Keratinocyte (primary cell): ENCODE measurements at regions not wholly inside any gene's neighbourhood (a gene's known extent, or its start where the extent isn't known, plus 50 kb on each side); places are given as distances from the start of the nearest gene placed in this dataset.

ENCODE experiments used
- DNase-seq: peaks from one replicate; pipeline ENCODE4 v3.0.0-alpha.2; 2011; ENCODE audit warnings: low read depth, missing footprints, low spot score
- FAIRE-seq: peaks from 2 replicates; lab custom pipeline; 2011; peaks lifted over from hg19 to GRCh38; lab: Jason Lieb, UNC
- H2AFZ ChIP-seq: 2 replicates; pipeline ENCODE4 v1.6.0; 2012; ENCODE audit warnings: low read length, control low read depth, inconsistent platforms; ENCODE audit not compliant: control insufficient read depth
- H3K27ac ChIP-seq: 2 replicates; pipeline ENCODE4 v1.5.1; 2011; ENCODE audit warnings: low read length; ENCODE audit not compliant: control insufficient read depth, insufficient read depth
- H3K27me3 ChIP-seq: 3 replicates; pipeline ENCODE4 v1.6.0; 2011; ENCODE audit warnings: low read length; ENCODE audit not compliant: control insufficient read depth, insufficient read depth; ENCODE audit errors: extremely low read depth
- H3K36me3 ChIP-seq, 2 experiments: 2 replicates in 1 of 2; 3 replicates in 1 of 2; pipeline ENCODE4 v1.5.1; 2011; ENCODE audit warnings: low read length in 2 of 2, mild to moderate bottlenecking in 1 of 2; ENCODE audit not compliant: control insufficient read depth in 2 of 2, insufficient read depth in 2 of 2; ENCODE audit errors: extremely low read depth in 1 of 2
- H3K4me1 ChIP-seq: 3 replicates; pipeline ENCODE4 v1.5.1; 2011; ENCODE audit warnings: low read length; ENCODE audit not compliant: control insufficient read depth, insufficient read depth; ENCODE audit errors: extremely low read depth
- H3K4me2 ChIP-seq: 3 replicates; pipeline ENCODE4 v1.6.0; 2011; ENCODE audit warnings: low read depth, low read length; ENCODE audit not compliant: control insufficient read depth, insufficient read depth; ENCODE audit errors: extremely low read depth
- H3K4me3 ChIP-seq, 3 experiments: fragments of 200-600 bp in 1 of 3; sonication (generic) in 1 of 3; 2 replicates in 2 of 3; 3 replicates in 1 of 3; pipeline ENCODE4 v1.5.1; 2011 to 2016; ENCODE audit warnings: low read length in 3 of 3, mild to moderate bottlenecking in 3 of 3, control low read depth in 2 of 3, inconsistent platforms in 1 of 3, low read depth in 1 of 3, mixed read lengths in 1 of 3, mixed run types in 1 of 3, moderate library complexity in 1 of 3; ENCODE audit not compliant: control insufficient read depth in 2 of 3, insufficient read depth in 2 of 3; ENCODE audit errors: extremely low read depth in 1 of 3
- H3K79me2 ChIP-seq: 2 replicates; pipeline ENCODE4 v1.6.0; 2012; ENCODE audit warnings: low read length; ENCODE audit not compliant: control insufficient read depth, insufficient read depth
- H3K9ac ChIP-seq: 3 replicates; pipeline ENCODE4 v1.6.0; 2011; ENCODE audit warnings: low read length; ENCODE audit not compliant: control insufficient read depth, insufficient read depth; ENCODE audit errors: extremely low read depth
- H3K9me1 ChIP-seq: 3 replicates; pipeline ENCODE4 v1.6.0; 2011; ENCODE audit warnings: low read length; ENCODE audit not compliant: control insufficient read depth, insufficient read depth; ENCODE audit errors: extremely low read depth
- H3K9me3 ChIP-seq: 2 replicates; pipeline ENCODE4 v1.5.1; 2012; ENCODE audit warnings: low read depth, low read length; ENCODE audit not compliant: control insufficient read depth
- H4K20me1 ChIP-seq: 3 replicates; pipeline ENCODE4 v1.6.0; 2011; ENCODE audit warnings: low read length; ENCODE audit not compliant: control insufficient read depth, insufficient read depth; ENCODE audit errors: extremely low read depth
- CTCF ChIP-seq, 3 experiments: IDR thresholded peaks in 1 of 3; conservative IDR thresholded peaks in 1 of 3; optimal IDR thresholded peaks in 1 of 3; 2 replicates in 2 of 3; 3 replicates in 1 of 3; pipeline versions ENCODE3 to v1.5.1; 2011; ENCODE audit warnings: low read length in 3 of 3, mild to moderate bottlenecking in 3 of 3, moderate library complexity in 2 of 3, control low read depth in 1 of 3, inconsistent platforms in 1 of 3; ENCODE audit not compliant: insufficient read depth in 2 of 3; ENCODE audit errors: extremely low read depth in 1 of 3
- EZH2 ChIP-seq: IDR thresholded peaks from one replicate; pipeline ENCODE4 v1.6.1; 2012; ENCODE audit warnings: inconsistent platforms, mild to moderate bottlenecking, low read length, moderate library complexity
- dilution Hi-C: fragments of 300-500 bp; cut with MboI; formaldehyde crosslinking; loops from one replicate; pipeline ENCODE4 v1.7.0; 2020; ENCODE audit warnings: low sequenced_read_pairs; ENCODE audit not compliant: extremely low pct_ligation_motif_present

GRCh38 chr16:31704138-31704537 is 169.5 kb upstream of the ZNF267 start:
- Histone ChIP-seq H3K27ac (no peak overlapping the region), H4K20me1 (no peaks in the 10 kb centered on the region), H3K36me3 (peaks cover 46 to 57% of the 10 kb centered on the region in 2 experiments), H3K4me2 (no peak overlapping the region), H3K9ac (no peak overlapping the region), H3K9me3 (no peaks in the 10 kb centered on the region), H3K79me2 (peaks cover 28% of the 10 kb centered on the region), H3K27me3 (no peaks in the 10 kb centered on the region), H3K4me3 (no peak overlapping the region), H3K9me1 (peaks cover 2% of the 10 kb centered on the region), H2AFZ (no peak overlapping the region), H3K4me1 (no peaks in the 10 kb centered on the region)
- DNase-seq (no peak), FAIRE-seq (no peak)
- dilution Hi-C loops = no loop called here
- no peak for TF ChIP-seq EZH2
- TF ChIP-seq CTCF (optimal IDR thresholded peaks at IDR 0.05 in 1 of 3, IDR thresholded peaks at IDR 0.05 in 1 of 3, conservative IDR thresholded peaks at IDR 0.05 in 1 of 3; ENCODE audit: extremely low read depth in 1 of 3, insufficient read depth in 2 of 3, low read length in 3 of 3) = no peak

GRCh38 chr16:31705371-31705770 is 168.2 kb upstream of the ZNF267 start:
- H3K27ac ChIP-seq = no peak overlapping the region
- no peak overlapping the region for H3K9ac ChIP-seq
- no peak overlapping the region for H3K4me2 ChIP-seq
- TF ChIP-seq EZH2 = no peak
- TF ChIP-seq CTCF (optimal IDR thresholded peaks at IDR 0.05 in 1 of 3, IDR thresholded peaks at IDR 0.05 in 1 of 3, conservative IDR thresholded peaks at IDR 0.05 in 1 of 3; ENCODE audit: extremely low read depth in 1 of 3, insufficient read depth in 2 of 3, low read length in 3 of 3) = no peak
- H3K9me1 ChIP-seq = peaks cover 2% of the 10 kb centered on the region
- FAIRE-seq (no peak), DNase-seq (no peak)
- H3K27me3 ChIP-seq = no peaks in the 10 kb centered on the region
- peaks cover 50 to 57% of the 10 kb centered on the region in 2 experiments for H3K36me3 ChIP-seq
- H3K79me2 ChIP-seq = peaks cover 28% of the 10 kb centered on the region
- no peak overlapping the region for H2AFZ ChIP-seq
- no peaks in the 10 kb centered on the region for H3K4me1 ChIP-seq
- H3K9me3 ChIP-seq = no peaks in the 10 kb centered on the region
- no peaks in the 10 kb centered on the region for H4K20me1 ChIP-seq
- H3K4me3 ChIP-seq = no peak overlapping the region
- dilution Hi-C loops = no loop called here
